PC-3 (cell line): ENCODE measurements at regions not wholly inside any gene's neighbourhood (a gene's known extent, or its start where the extent isn't known, plus 50 kb on each side); places are given as distances from the start of the nearest gene placed in this dataset.

Source experiments
- CTCF ChIP-seq: fragments of 300-600 bp; sonication (generic); conservative IDR thresholded peaks from 2 replicates; pipeline ENCODE4 v1.5.1; 2017; ENCODE audit warnings: antibody characterized with exemption, low read depth, mild to moderate bottlenecking, low read length
- EZH2 ChIP-seq: fragments of 300-600 bp; sonication (generic); IDR thresholded peaks from one replicate; pipeline ENCODE4 v1.6.1; 2017; ENCODE audit warnings: antibody characterized with exemption, mild to moderate bottlenecking, low read length; ENCODE audit not compliant: unreplicated experiment
- EZH2phosphoT487 ChIP-seq: fragments of 300-600 bp; sonication (generic); IDR thresholded peaks from 2 replicates; pipeline ENCODE4 v1.6.1; 2018; ENCODE audit warnings: mild to moderate bottlenecking, antibody characterized with exemption, low read length, borderline replicate concordance

GRCh38 chr1:194256010-194256409, 1069.6 kb upstream of the B3GALT2 start:
- TF ChIP-seq CTCF (no peak), EZH2 (no peak), EZH2phosphoT487 (no peak)
